Activated CD4-positive, alpha-beta T cell treated with anti-CD3 and anti-CD28 coated beads, Interleukin-2, amount 50 U/mL, for 16 hours (primary cell): ENCODE measurements at regions not wholly inside any gene's neighbourhood (a gene's known extent, or its start where the extent isn't known, plus 50 kb on each side); places are given as distances from the start of the nearest gene placed in this dataset.

Source experiments
- DNase-seq: peaks from one replicate; pipeline ENCODE4 v3.0.0-alpha.2; 2020

- no peak for DNase-seq
Measured at GRCh38 chr14:104322531-104323366, 184.4 kb downstream of the KIF26A start.

- DNase-seq, result no peak
Measured at GRCh38 chr14:104323551-104324175, 185.3 kb downstream of the KIF26A start.

- no peak for DNase-seq
Measured at GRCh38 chr14:104326848-104327247, 188.5 kb downstream of the KIF26A start.

GRCh38 chr14:104328607-104329006 is 190.2 kb downstream of the KIF26A start:
- no peak for DNase-seq

GRCh38 chr14:104329793-104330192 is 191.4 kb downstream of the KIF26A start:
- DNase-seq, result no peak

GRCh38 chr14:104331871-104332605 is 193.7 kb downstream of the KIF26A start:
- no peak for DNase-seq

GRCh38 chr14:104332634-104333270 is 194.4 kb downstream of the KIF26A start:
- DNase-seq, result no peak

GRCh38 chr14:104333646-104334423 is 195.4 kb downstream of the KIF26A start:
- no peak for DNase-seq

GRCh38 chr14:104334424-104335161 is 196.2 kb downstream of the KIF26A start:
- no peak for DNase-seq

GRCh38 chr14:104335176-104335575 is 196.8 kb downstream of the KIF26A start:
- no peak for DNase-seq

- DNase-seq, result no peak
Measured at GRCh38 chr14:104335611-104336010, 197.2 kb downstream of the KIF26A start.

GRCh38 chr14:104337351-104337750 is 199.0 kb downstream of the KIF26A start:
- DNase-seq, result no peak

GRCh38 chr14:104339361-104339760 is 201.0 kb downstream of the KIF26A start:
- DNase-seq, result no peak

- no peak for DNase-seq
Measured at GRCh38 chr14:104339829-104340228, 201.4 kb downstream of the KIF26A start.

GRCh38 chr14:104341532-104342434 is 203.4 kb downstream of the KIF26A start:
- peak; percentile 45 for DNase-seq

- DNase-seq, result no peak
Measured at GRCh38 chr14:104342435-104343293, 204.3 kb downstream of the KIF26A start.

GRCh38 chr14:104343294-104343625 is 204.9 kb downstream of the KIF26A start:
- DNase-seq, result no peak

- DNase-seq, result no peak
Measured at GRCh38 chr14:104343690-104344640, 205.6 kb downstream of the KIF26A start.
